Colon (tissue), 2 donors: ENCODE measurements at regions not wholly inside any gene's neighbourhood (a gene's known extent, or its start where the extent isn't known, plus 50 kb on each side); places are given as distances from the start of the nearest gene placed in this dataset.

Experiments used
- FAIRE-seq: peaks from 2 replicates; lab custom pipeline; 2012; peaks lifted over from hg19 to GRCh38; lab: Jason Lieb, UNC
- donor health status: control.
- donor health status: control.

DNA sequence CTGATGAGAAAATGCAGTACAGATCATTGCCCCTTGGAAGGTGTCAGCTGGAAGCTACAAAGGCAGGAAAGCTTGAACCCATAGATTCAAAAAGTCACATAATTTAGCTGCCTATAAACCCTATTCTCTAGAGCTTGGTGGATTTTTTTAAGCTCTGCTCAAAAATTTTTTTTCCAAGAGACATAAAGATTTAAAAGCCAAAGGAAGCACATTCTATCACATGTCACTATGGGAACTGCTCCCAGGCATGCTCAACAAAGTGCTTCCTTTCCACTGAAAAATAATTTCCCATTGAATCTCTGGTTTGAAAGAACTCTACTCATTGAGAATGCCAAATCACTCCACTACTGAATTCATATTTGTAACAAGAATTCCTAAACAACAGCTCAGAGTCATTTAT is 419.8 kb downstream of the CETN3 start:
- FAIRE-seq, result no peak

DNA sequence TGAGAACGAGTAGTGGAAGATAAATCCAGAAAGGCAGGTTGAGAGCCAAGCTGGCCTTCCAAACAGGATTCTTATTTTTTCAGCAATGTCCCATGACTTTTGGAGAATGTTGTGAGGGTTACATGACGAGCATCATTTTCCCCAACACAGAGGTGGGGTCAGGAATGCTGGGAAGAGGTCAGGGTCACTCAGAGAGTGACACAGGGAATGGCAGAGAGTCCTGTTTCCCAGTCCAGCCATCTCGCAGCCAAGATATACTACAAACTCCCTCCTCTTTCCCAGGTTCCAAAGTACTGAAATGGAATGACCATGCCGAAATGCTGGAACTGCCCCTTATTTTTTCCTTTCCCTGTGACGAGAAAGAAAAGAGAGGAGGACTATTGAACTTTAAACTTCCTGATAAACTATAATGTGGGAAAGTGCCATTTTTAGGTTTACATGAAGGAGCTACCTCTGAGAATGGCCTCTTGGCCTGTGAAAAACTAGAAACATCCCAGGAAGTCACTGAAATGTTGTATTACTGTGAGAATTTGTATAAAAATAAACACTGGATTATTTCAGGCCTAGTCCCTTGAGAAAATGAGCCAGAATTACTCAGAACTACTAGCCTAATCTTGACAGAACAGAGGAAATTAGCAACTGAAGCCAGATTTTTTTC is 420.4 kb downstream of the CETN3 start:
- FAIRE-seq, result no peak

DNA sequence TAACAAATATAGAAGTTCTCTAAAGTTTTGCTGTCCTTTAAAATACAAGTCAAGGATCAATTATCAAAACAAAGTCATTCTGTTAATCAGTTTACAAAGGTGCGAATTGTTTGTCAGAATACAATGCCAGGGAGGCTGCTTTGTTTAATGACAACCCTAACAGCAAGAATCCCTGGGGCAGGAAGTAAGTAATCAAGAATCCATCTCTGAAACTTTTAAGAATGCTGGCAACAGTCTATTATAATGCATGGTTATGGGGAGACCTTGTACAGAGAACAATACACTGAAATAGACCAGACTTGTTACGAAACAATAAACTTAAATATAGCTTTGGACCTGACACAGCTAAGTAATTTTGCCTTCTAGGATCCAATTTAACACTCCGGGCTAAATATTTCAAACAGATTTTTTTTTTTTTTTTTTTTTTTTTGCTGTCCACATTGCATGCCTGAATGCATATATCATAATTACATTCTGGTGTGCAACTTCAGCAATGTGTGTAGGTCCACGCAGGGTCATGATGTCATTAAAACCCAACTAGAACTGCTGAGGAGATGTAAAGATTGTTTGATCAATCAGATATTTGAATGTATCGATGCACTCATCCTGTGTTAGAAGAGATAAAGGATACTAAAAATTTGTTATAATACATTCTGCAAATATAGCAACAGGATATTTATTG is 421.3 kb downstream of the CETN3 start:
- no peak for FAIRE-seq

DNA sequence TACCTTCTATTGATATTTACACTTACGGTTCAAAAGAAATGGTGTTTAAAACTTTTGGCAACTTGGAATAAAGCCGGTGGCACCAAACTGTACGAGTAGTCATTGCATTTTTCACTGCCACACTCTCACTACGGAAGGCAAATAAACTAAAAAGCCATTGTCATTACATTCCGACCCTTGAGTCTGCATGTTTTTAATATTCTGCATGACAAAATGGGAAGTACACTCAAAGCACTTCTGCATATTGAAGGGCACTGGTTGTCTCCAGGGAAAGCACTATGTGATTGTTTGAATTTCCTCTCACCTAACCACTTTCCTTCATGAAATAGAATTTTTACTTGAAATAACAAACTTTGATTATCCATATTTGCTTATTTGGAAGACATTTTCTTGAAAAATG is 426.3 kb downstream of the CETN3 start:
- no peak for FAIRE-seq

DNA sequence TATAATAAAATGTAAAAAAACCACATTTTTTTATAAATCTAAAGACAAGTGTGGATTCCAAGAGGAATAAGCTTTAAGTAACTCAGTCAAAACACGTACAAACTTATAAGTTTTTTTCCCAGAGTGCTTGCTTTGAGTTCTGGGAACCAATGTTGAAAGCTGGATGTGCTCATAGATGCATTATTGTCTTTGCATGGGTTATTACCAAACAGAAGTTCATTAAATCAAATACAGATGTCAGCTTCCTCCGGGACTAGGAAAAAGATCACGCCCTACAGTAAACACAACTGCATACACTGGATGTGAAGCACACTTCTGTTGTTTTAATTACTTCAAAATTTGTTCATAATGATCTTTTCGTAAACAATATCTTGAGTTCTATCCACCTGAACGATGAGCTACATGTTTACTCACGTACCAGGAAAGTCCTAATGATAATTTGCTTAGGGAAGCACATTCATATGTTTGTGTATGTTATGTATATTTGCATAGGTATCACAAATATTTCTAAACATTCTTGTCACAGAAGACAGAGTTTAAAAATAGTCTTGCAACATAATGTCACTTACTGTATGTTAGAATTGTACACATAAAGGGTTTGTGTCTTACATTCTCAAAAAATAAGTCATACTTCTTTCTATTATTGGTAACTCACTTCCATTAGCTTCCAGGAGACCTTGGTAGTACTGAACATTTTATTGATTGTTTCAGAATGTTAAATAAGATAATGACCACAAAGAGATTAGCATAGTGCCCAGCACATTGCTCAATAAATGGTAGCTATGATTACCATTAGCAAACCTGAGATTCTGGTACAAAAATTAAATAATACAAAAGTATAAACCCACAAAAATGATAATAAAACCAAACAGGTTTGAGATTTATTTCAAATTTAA is 427.4 kb downstream of the CETN3 start:
- no peak for FAIRE-seq

DNA sequence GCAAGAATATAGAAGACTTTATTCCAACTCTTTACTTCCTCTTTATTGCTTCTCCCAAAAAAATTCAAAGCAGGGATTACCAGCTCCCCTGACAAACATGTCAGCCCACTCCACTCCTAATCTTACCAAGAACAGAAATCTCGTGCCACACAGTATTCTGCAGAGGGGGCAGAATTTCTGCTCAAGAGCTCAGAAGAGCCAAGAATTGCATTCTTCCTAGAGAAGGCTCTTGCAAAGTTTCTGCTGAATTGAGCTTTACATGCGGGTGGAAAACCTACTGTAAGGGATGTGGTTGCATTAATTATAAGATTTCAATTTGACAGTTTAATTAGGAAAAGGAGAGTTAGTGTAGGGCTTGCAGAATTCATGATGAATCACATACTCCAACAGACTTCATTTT is 428.5 kb downstream of the CETN3 start:
- no peak for FAIRE-seq

DNA sequence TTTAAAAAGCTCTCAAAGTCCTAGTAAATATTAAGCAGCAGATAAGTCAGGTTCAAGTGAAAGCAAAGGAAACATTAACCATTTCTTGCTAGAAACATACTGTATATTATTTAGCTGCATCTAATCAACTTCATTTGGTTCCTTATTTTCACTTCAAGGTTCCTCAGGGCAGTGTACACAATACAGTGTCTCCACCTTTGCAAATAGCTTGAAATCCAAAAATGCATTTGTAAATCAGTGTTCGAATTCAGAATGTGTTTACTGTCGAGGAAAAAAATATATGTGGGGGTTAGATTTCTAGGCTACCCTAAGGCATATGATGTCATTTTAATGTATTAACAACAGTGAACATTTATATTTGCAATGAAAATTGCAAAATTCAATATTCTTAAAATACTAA is 436.0 kb downstream of the CETN3 start:
- no peak for FAIRE-seq

DNA sequence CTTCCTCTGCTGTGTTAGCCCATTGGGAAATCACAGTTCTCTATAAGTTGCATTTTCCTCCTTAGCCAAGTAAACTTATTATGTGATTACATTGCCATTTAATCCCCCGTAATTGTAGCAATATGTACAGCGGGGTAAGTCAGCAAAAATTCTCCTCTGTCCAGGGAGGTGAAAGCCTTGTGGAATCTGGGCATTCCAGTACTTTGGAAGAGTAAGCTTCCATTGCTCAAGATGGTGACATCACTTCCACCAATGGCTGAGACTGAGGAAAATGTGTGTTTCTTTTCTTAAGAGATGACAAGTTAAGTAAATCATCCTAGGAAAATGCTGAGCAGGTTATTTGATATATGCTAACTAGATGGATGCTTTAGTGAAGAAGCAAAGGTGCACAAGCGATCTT is 436.7 kb downstream of the CETN3 start:
- FAIRE-seq, result no peak

DNA sequence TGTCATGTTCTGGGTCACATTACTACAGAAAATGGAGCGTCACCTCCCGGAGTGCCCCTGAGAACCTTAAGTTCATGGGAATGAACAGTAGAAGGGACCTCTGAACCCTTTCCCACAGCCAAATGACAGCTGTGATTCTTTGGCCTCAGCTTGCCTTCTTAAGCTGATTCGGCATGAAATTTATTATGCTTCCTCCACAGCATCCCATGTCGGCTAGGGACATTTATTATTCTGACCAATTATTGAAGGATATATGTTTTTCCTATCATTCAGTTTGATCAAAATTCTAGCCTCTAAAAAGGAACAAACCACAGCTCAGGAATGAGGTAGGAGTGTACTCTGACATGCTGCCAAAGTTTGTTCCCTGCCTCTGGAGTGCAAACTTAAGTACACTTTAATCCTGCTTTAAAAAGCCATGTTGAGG is 440.6 kb downstream of the CETN3 start:
- FAIRE-seq, result no peak

DNA sequence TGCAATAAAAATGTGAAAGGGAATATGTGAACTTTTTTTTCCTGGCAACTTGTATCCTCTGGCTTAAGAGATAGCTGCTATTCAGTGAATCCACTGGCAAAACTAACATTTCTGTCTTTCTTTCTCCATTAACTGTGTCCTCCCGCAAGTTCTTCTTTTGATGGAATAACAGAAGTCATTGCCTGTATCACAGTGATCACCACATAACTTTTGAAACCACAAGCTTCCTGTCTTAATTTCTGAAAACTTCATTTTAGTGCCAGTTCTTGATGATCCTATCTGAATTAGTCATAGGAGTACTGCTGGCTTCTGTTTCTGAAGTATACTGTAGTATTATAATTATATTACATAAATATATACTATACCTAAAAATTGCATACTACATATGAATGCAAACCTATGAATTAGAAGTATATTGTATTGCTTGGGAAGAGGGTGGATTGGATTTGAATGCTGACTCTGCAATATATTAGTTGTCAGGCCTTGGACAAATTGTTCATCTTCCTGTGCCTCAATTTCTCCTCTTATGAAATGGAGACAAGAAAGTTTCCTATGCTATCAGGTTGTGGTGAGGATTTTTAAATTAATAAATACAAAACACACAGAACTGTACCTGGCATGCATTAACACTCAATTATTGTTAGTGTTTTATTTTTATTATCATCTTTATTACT is 441.6 kb downstream of the CETN3 start:
- no peak for FAIRE-seq

DNA sequence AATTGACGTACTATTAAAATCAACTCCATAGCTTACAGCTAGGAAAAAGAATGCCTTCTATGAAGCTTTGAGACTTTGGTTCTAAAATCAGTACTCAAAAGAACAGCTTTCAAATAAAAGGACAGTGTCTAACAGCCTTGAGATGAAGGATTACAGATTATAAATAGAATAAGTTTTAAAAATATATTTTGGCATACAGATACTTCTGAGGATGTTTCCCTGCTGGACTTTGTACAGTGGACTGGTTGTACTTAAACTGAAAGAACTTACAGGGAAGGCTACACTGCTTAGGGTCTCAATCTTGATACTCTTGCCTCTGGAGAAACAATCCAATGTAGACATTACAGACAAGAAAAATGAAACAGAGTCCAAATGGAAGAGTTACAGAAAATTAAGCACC is 452.7 kb downstream of the CETN3 start:
- no peak for FAIRE-seq

DNA sequence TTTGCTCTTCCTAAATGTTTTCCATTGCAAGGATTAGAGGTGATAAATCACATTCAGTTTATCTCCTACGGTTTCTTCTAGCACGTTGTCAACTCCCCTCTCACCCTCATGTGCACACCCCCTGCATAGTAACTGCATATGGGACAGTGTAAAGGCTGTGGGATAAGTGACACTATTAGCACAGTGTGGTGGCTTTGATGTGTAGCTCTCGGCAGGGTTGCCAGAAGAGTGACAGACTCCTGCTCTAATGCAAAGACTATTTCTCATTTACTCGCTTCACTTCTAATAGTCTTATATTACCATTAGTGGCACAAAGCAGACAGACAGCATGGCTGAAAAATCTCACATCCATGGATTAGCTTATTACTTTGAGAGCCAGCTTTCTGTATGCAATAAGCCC is 454.6 kb downstream of the CETN3 start:
- no peak for FAIRE-seq

DNA sequence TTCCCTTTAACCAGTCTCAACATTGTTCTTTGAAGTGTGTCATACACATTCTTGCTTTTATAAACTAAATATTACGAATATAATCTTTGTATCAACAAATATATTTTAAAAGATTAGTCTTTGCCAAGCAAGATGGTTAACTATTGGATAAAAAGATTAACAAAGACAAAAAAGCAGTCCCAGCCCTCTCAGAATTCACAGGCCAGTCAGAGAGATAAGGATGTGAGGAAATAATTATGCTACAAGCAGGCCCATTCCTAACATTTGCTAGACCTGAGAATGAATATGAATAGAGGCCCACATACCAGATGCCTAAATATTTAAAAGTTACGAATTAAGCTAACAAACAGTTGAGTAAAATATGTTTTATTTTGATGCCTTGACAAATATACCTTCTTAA is 457.7 kb downstream of the CETN3 start:
- FAIRE-seq, result no peak

DNA sequence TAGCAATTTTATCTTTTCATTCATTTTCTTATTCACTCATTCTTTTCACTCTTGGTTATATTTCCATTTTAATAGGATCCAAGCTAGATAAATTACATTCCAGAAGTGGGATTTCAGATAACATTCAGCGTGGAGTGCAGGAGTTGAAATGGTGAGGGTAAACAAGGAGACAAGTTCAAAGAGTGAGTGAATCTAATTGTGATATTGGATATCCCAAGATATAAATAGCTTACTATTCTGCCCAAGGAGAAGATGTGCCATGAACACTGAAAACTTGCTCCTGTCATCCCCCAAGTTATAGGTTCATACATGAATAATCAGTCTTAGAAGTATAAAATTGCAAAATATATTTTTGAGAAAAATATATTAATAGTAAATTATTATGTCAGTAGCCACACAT is 459.3 kb downstream of the CETN3 start:
- no peak for FAIRE-seq

DNA sequence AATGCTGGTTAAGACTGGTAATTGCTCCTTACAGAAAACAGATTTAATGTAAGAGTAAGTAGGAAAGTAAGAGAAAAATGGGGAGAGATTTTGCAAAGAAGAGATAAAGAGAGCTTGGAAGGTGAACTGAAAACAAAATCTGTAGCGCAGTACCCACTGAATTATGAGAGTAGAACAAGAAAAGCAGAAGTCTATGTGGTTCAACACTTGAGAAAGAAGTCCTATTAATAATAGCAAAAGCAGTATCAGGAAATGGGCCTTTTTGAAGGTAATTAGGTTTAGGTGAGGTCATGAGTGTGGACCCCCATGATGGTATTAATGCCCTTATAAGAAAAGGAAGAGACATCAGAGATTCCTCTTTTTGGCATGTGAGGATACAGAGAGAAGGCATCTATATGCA is 460.6 kb downstream of the CETN3 start:
- FAIRE-seq, result no peak

DNA sequence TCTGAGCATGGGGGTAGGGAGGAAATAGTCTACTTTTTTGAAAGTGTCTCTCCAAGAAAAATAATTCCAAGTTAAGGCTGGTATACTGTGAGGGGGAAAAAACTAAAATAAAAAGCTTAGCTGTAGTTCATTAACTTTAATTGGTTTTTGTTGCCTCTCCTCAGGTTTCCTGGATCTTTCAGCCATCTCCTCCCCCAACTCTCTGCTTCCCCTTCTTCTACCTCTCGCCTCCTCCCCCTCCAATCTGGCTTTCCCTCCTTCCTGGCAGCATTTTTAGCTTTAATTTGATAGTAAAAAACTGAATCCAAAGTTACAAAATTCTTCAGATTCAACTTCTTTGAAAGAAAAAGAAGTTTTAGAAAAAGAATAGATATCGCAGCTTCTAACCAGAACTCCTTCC is 462.6 kb downstream of the CETN3 start:
- no peak for FAIRE-seq

DNA sequence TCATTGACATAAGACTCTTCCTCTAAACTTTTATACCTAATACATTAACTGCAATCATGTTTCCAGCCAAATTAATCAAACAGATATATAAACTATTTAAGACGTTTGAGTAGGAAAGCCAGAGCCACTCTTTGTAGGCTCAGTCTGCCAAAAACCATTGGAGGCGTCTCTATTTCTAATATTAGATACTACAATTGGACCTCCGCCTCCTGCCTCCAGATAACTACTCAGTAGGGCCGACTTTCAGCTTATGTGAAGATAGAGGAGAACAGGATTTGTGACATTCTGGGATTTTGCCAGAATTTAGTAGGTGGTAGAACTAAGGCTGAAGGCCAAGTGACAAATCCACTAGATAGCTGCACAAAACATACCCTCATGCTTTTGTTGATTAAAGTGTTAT is 463.0 kb downstream of the CETN3 start:
- no peak for FAIRE-seq

DNA sequence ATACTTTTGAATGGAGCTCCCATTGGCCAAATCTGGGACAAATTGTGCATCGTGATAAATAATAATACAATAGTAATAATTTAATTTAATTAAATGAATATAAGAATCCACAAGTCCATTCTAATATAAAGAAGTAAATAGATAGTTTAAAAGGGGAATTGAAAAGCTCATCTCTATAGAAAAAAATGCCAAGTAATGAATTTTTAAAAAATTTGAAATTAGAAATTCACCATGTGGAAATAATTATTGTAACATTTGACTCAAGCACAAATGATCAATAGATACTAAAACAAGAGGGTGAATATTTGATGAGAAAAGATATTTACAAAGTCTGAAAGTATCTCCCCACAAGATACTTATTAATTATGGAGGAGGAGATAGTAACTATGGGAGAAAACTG is 467.4 kb downstream of the CETN3 start:
- no peak for FAIRE-seq

DNA sequence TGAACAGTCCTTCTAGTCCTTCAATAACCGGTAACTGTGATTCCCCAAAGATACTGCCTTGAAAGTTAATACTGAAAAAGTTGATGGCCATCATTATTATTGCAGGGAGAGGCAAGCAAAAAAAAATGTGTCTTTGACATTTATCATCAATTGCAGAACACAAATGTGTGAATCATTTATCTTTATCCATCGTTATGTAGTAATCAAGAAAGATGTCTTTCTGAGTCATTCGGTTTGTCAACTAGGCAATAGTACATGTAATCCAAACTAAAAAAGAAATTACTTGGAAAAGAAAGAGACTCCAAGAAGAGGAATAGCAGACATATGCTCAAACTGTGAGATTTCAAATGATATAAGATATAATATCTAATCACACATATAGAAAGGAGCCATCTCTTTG is 473.0 kb downstream of the CETN3 start:
- no peak for FAIRE-seq

DNA sequence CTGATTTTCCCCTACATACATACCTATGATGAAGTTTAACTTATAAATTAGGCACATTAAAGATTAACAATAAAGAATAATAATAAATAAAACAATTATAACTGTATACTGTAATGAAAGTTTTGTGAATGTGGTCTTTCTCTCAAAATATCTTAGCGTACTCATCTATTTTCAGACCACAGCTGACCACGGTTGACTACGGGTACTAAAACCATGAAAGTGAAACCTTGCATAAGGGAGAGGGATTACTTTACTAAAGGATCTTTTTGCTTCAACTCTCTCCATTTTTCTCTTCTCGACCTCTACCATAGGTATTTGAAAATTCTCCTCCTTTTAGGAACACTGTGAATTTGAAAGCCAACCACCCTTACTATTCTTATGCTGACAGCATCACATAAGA is 475.5 kb downstream of the CETN3 start:
- no peak for FAIRE-seq

DNA sequence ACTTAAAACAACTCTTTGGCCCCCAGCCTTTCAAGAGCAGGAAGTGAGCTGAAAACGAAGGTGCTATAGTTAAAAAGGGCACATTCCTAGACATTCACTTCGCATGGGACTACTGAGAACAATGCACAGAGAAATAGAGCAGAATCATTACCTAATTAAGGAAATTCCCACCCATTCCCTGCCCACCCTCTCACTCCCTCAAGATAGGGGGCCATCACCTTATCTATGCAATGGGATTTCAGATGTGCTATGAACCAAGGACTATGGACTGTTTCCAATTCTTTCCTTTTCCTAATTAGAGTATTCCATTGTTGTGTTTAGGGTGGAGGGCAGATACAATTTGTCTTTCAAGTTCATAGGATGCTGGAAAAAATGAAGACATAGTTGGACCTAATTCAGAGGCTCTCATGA is 476.8 kb downstream of the CETN3 start:
- no peak for FAIRE-seq

DNA sequence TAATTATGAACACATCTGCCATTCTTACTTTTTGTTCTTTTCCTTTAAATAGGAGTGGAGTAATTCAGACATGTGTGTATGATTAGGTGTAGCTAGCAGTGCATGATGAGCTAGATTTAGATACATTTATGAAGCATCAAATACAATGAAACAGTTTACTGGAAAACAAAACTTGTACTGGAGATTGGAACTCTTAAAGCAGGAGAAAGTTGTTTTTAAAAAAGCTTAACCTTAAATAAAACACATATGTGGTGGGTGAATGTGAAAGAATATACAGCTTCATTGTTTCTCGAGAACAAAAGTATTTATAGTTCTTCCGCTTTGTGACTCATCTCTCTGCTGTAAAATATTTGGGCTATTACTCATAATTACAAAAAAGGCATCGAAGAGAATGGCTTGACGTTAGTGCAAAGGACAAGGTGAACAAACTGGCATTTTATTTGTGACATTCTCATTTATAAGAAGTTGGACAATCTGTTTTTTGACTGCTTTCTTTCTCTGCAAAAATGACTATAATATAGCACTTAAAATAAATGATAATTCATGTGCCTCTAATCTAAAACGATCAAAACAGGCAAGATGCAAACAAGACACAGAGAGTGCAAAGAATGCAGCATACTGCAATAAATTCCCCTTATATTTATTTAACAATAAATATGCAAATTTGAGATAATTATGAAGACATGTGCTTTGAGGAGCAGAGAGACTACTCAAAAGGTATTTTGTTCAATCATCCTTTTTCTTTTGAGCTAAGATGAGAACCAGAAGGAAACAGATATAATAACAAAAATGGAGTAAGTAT is 478.8 kb downstream of the CETN3 start:
- no peak for FAIRE-seq
